ENCODE measurements at regions not wholly inside any gene's neighbourhood (a gene's known extent, or its start where the extent isn't known, plus 50 kb on each side); places are given as distances from the start of the nearest gene placed in this dataset.

DNA sequence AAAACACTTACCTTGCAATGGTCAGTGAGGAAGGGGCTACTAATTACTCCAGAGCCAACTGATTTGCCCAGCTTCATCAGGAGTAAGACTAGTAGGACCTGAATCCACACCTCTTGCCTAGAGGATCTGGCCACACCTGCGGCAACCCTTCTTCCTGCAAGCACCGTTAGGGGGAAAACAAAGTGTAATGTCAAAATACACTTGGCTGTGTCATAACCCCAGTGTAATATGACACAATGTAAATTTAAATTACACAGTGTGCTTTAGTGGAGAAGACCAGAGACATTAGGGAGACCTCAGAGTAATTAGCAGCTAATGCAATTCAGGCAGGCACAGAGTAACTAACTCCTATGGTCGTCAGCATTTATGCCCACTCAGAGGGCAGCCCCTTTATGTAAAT is 308.5 kb upstream of the ARRDC4 start:
- Histone ChIP-seq H3K4me1 (ENCODE audit: control insufficient read depth, extremely low read depth, insufficient read depth, low read length) (no peaks in the 10 kb centered on the region), H3K9ac (ENCODE audit: control insufficient read depth, extremely low read depth, insufficient read depth, low read length) (no peak overlapping the region), H3K9me1 (ENCODE audit: control insufficient read depth, extremely low read depth, insufficient read depth, low read length) (no peaks in the 10 kb centered on the region), H3K36me3 (ENCODE audit: control insufficient read depth in 2 of 2, extremely low read depth in 1 of 2, insufficient read depth in 2 of 2, low read length in 2 of 2) (no peaks in the 10 kb centered on the region), H4K20me1 (ENCODE audit: control insufficient read depth, extremely low read depth, insufficient read depth, low read length) (no peaks in the 10 kb centered on the region), H3K4me3 (ENCODE audit: control insufficient read depth in 2 of 3, extremely low read depth in 1 of 3, insufficient read depth in 2 of 3, low read depth in 1 of 3, low read length in 3 of 3) (no peak overlapping the region), H3K4me2 (ENCODE audit: control insufficient read depth, extremely low read depth, insufficient read depth, low read depth, low read length) (no peak overlapping the region), H2AFZ (ENCODE audit: control insufficient read depth, low read length) (no peak overlapping the region), H3K79me2 (ENCODE audit: control insufficient read depth, insufficient read depth, low read length) (no peaks in the 10 kb centered on the region), H3K27ac (ENCODE audit: control insufficient read depth, insufficient read depth, low read length) (no peak overlapping the region), H3K27me3 (ENCODE audit: control insufficient read depth, extremely low read depth, insufficient read depth, low read length) (peaks cover 9% of the 10 kb centered on the region), H3K9me3 (ENCODE audit: control insufficient read depth, low read depth, low read length) (no peaks in the 10 kb centered on the region)
- TF ChIP-seq, protein P1, sequence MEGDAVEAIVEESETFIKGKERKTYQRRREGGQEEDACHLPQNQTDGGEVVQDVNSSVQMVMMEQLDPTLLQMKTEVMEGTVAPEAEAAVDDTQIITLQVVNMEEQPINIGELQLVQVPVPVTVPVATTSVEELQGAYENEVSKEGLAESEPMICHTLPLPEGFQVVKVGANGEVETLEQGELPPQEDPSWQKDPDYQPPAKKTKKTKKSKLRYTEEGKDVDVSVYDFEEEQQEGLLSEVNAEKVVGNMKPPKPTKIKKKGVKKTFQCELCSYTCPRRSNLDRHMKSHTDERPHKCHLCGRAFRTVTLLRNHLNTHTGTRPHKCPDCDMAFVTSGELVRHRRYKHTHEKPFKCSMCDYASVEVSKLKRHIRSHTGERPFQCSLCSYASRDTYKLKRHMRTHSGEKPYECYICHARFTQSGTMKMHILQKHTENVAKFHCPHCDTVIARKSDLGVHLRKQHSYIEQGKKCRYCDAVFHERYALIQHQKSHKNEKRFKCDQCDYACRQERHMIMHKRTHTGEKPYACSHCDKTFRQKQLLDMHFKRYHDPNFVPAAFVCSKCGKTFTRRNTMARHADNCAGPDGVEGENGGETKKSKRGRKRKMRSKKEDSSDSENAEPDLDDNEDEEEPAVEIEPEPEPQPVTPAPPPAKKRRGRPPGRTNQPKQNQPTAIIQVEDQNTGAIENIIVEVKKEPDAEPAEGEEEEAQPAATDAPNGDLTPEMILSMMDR (optimal IDR thresholded peaks at IDR 0.05 in 1 of 3, IDR thresholded peaks at IDR 0.05 in 1 of 3, conservative IDR thresholded peaks at IDR 0.05 in 1 of 3; ENCODE audit: extremely low read depth in 1 of 3, insufficient read depth in 2 of 3, low read length in 3 of 3): no peak
- TF ChIP-seq EZH2 (IDR thresholded peaks at IDR 0.05; ENCODE audit: low read length): no peak
- dilution Hi-C loops (cut with MboI; ENCODE audit: extremely low pct_ligation_motif_present, low sequenced_read_pairs): no loop called here
- DNase-seq (ENCODE audit: low read depth, low spot score): no peak
- FAIRE-seq: no peak

DNA sequence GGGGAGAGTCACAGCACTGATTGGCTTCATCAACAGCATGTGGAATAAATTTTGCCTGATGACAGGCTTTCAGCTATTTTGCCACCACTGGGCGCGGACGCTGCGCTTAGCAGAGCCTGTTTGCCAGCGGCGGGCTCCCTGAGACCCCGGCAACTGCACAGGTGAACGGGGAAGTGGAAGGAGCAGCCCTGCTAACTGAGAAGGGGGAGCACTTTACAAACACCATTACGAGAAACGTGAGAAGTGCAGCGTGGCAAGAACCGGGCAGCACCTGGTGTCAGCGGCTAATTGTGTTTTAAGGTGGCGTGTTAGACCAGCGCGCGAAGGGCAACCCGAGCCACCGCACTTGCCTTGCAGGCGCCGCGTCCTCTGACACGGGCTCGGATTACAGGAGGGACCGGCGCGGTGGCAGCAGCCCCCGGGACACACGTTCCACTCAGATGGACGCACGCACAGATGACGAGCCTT is 307.8 kb upstream of the ARRDC4 start:
- Histone ChIP-seq H3K9me1 (ENCODE audit: control insufficient read depth, extremely low read depth, insufficient read depth, low read length) (no peaks in the 10 kb centered on the region), H3K27ac (ENCODE audit: control insufficient read depth, insufficient read depth, low read length) (no peak overlapping the region), H2AFZ (ENCODE audit: control insufficient read depth, low read length) (peak overlapping the region; percentile 51), H3K4me2 (ENCODE audit: control insufficient read depth, extremely low read depth, insufficient read depth, low read depth, low read length) (peak overlapping the region; percentile 1), H3K4me1 (ENCODE audit: control insufficient read depth, extremely low read depth, insufficient read depth, low read length) (no peaks in the 10 kb centered on the region), H3K9me3 (ENCODE audit: control insufficient read depth, low read depth, low read length) (no peaks in the 10 kb centered on the region), H3K36me3 (ENCODE audit: control insufficient read depth in 2 of 2, extremely low read depth in 1 of 2, insufficient read depth in 2 of 2, low read length in 2 of 2) (no peaks in the 10 kb centered on the region), H3K27me3 (ENCODE audit: control insufficient read depth, extremely low read depth, insufficient read depth, low read length) (peaks cover 9% of the 10 kb centered on the region), H3K4me3 (ENCODE audit: control insufficient read depth in 2 of 3, extremely low read depth in 1 of 3, insufficient read depth in 2 of 3, low read depth in 1 of 3, low read length in 3 of 3) (no peak overlapping the region), H3K9ac (ENCODE audit: control insufficient read depth, extremely low read depth, insufficient read depth, low read length) (no peak overlapping the region), H4K20me1 (ENCODE audit: control insufficient read depth, extremely low read depth, insufficient read depth, low read length) (no peaks in the 10 kb centered on the region), H3K79me2 (ENCODE audit: control insufficient read depth, insufficient read depth, low read length) (no peaks in the 10 kb centered on the region)
- dilution Hi-C loops (cut with MboI; ENCODE audit: extremely low pct_ligation_motif_present, low sequenced_read_pairs): no loop called here
- FAIRE-seq (no peak), DNase-seq (ENCODE audit: low read depth, low spot score) (no peak)
- no peak for TF ChIP-seq EZH2 (IDR thresholded peaks at IDR 0.05; ENCODE audit: low read length)
- TF ChIP-seq, protein P1 (optimal IDR thresholded peaks at IDR 0.05 in 1 of 3, IDR thresholded peaks at IDR 0.05 in 1 of 3, conservative IDR thresholded peaks at IDR 0.05 in 1 of 3; ENCODE audit: extremely low read depth in 1 of 3, insufficient read depth in 2 of 3, low read length in 3 of 3): no peak
